Muscle of leg (tissue), 3 donors: ENCODE measurements at regions not wholly inside any gene's neighbourhood (a gene's known extent, or its start where the extent isn't known, plus 50 kb on each side); places are given as distances from the start of the nearest gene placed in this dataset.

ENCODE experiments used
- DNase-seq: peaks from one replicate; pipeline ENCODE4 v3.0.0; 2013
- H3K27ac ChIP-seq: one replicate; pipeline ENCODE4 v1.5.1; 2013; ENCODE audit warnings: mild to moderate bottlenecking, low read length, control low read depth
- H3K27me3 ChIP-seq: one replicate; pipeline ENCODE4 v1.6.1; 2013; ENCODE audit warnings: low read length; ENCODE audit not compliant: control insufficient read depth, insufficient read depth
- H3K36me3 ChIP-seq: one replicate; pipeline ENCODE4 v1.6.1; 2013; ENCODE audit warnings: low read length; ENCODE audit not compliant: control insufficient read depth, insufficient read depth
- H3K4me1 ChIP-seq: one replicate; pipeline ENCODE4 v1.6.1; 2013; ENCODE audit warnings: low read length; ENCODE audit not compliant: control insufficient read depth, insufficient read depth
- H3K4me3 ChIP-seq: one replicate; pipeline ENCODE4 v1.5.1; 2013; ENCODE audit warnings: low read length, control low read depth
- H3K9me3 ChIP-seq: replicated peaks from 2 replicates; pipeline ENCODE4 v1.6.1; 2013; ENCODE audit warnings: low read depth, low read length; ENCODE audit not compliant: control insufficient read depth
- WGBS: methylation state at CpG from one replicate; pipeline ENCODE4 v1.1.5; 2013; ENCODE audit warnings: missing lambda C conversion rate; ENCODE audit not compliant: insufficient coverage; 5-methylcytosine and 5-hydroxymethylcytosine counted together

GRCh38 chr16:77549876-77550275 lies 115.0 kb upstream of the ADAMTS18 start:
- Histone ChIP-seq H3K4me1 (no peaks in the 10 kb centered on the region), H3K27me3 (no peaks in the 10 kb centered on the region), H3K4me3 (no peak overlapping the region), H3K9me3 (no peaks in the 10 kb centered on the region), H3K36me3 (no peaks in the 10 kb centered on the region), H3K27ac (no peak overlapping the region)
- no peak for DNase-seq
- WGBS: 72% methylated on average over 4 of the region's 7 CpGs

- H3K4me1 ChIP-seq: no peaks in the 10 kb centered on the region
- no peaks in the 10 kb centered on the region for H3K9me3 ChIP-seq
- no peak overlapping the region for H3K27ac ChIP-seq
- WGBS: 71% methylated on average over 2 of the region's 2 CpGs
- H3K36me3 ChIP-seq: no peaks in the 10 kb centered on the region
- no peak for DNase-seq
- H3K4me3 ChIP-seq: no peak overlapping the region
- H3K27me3 ChIP-seq: no peaks in the 10 kb centered on the region
Measured at GRCh38 chr16:77551357-77551756, 116.5 kb upstream of the ADAMTS18 start.

DNA sequence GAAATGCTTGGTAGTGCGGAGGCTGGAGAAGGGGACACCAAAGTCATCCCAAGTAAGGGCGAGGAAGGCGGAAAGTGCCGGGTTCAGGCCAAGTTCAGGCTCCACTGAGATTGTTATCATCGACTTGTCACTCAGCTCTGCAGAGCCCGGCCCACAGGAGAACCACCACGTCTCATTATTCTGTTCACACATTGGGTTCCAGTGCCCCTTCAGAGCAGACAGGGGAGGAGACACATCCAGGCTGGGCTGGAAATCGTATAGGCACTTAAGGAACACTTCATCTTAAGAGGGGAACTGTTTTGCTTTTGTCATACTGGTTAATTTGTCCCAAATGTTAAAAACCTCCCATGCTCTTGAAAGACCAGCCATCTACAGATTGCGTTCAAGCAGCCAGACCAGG lies 118.3 kb upstream of the ADAMTS18 start:
- no peak for DNase-seq
- H3K27ac ChIP-seq: no peak overlapping the region
- 54% methylated on average over 8 of the region's 9 CpGs for whole genome bisulfite sequencing
- H3K4me1 ChIP-seq: no peaks in the 10 kb centered on the region
- H3K9me3 ChIP-seq: no peaks in the 10 kb centered on the region
- H3K4me3 ChIP-seq: no peak overlapping the region
- no peaks in the 10 kb centered on the region for H3K36me3 ChIP-seq
- no peaks in the 10 kb centered on the region for H3K27me3 ChIP-seq

GRCh38 chr16:77555126-77555525 lies 120.3 kb upstream of the ADAMTS18 start:
- Histone ChIP-seq H3K36me3 (no peaks in the 10 kb centered on the region), H3K27ac (no peak overlapping the region), H3K9me3 (no peaks in the 10 kb centered on the region), H3K27me3 (no peaks in the 10 kb centered on the region), H3K4me1 (no peaks in the 10 kb centered on the region), H3K4me3 (no peak overlapping the region)
- DNase-seq: no peak
- no CpG with 5 or more reads among the region's 1 CpG for WGBS

DNA sequence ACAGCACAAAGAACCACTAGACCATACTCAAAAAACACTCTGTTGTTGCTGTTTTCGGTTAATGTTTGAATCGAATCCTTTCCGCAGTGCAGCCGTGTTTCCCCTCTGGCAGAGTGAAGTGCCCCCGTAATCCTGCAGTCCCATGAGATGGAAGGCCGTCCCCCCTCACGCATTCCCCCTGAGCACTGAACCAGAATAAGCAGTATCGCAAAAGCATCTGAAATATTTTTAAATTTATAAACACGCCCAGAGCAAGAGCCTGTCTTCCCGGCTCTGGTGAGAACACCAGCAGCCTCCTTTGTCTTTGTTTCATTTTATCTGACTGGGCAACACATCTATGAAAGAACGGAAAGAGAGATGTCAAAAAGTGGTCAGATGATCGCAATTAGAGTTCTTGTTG lies 121.0 kb upstream of the ADAMTS18 start:
- DNase-seq: no peak

GRCh38 chr16:77556201-77556873 lies 121.5 kb upstream of the ADAMTS18 start:
- DNase-seq: no peak
- WGBS: 58% methylated on average over 9 of the region's 10 CpGs
- no peaks in the 10 kb centered on the region for H3K4me1 ChIP-seq
- H3K9me3 ChIP-seq: no peaks in the 10 kb centered on the region
- no peaks in the 10 kb centered on the region for H3K27me3 ChIP-seq
- H3K4me3 ChIP-seq: no peak overlapping the region
- no peak overlapping the region for H3K27ac ChIP-seq
- no peaks in the 10 kb centered on the region for H3K36me3 ChIP-seq

More for the DNA sequence above, 121.0 kb upstream of the ADAMTS18 start:
- Histone ChIP-seq H3K4me3 (no peak overlapping the region), H3K9me3 (no peaks in the 10 kb centered on the region), H3K27ac (no peak overlapping the region), H3K27me3 (no peaks in the 10 kb centered on the region), H3K4me1 (no peaks in the 10 kb centered on the region), H3K36me3 (no peaks in the 10 kb centered on the region)
- WGBS: 58% methylated on average over 9 of the region's 12 CpGs

GRCh38 chr16:77557385-77557784 lies 122.6 kb upstream of the ADAMTS18 start:
- H3K4me3 ChIP-seq: no peak overlapping the region
- no peaks in the 10 kb centered on the region for H3K27me3 ChIP-seq
- no peaks in the 10 kb centered on the region for H3K4me1 ChIP-seq
- WGBS: 83% methylated on average over 1 of the region's 2 CpGs
- no peak for DNase-seq
- H3K36me3 ChIP-seq: no peaks in the 10 kb centered on the region
- no peak overlapping the region for H3K27ac ChIP-seq
- H3K9me3 ChIP-seq: no peaks in the 10 kb centered on the region

- Histone ChIP-seq H3K27me3 (no peaks in the 10 kb centered on the region), H3K4me3 (no peak overlapping the region), H3K4me1 (no peaks in the 10 kb centered on the region), H3K27ac (no peak overlapping the region), H3K36me3 (no peaks in the 10 kb centered on the region), H3K9me3 (no peaks in the 10 kb centered on the region)
- WGBS: no CpG with 5 or more reads among the region's 2 CpGs
- no peak for DNase-seq
Measured at GRCh38 chr16:77558786-77559185, 124.0 kb upstream of the ADAMTS18 start.

- Histone ChIP-seq H3K4me3 (no peak overlapping the region), H3K9me3 (no peaks in the 10 kb centered on the region)
Measured at GRCh38 chr16:77562497-77562896, 127.7 kb upstream of the ADAMTS18 start.

DNA sequence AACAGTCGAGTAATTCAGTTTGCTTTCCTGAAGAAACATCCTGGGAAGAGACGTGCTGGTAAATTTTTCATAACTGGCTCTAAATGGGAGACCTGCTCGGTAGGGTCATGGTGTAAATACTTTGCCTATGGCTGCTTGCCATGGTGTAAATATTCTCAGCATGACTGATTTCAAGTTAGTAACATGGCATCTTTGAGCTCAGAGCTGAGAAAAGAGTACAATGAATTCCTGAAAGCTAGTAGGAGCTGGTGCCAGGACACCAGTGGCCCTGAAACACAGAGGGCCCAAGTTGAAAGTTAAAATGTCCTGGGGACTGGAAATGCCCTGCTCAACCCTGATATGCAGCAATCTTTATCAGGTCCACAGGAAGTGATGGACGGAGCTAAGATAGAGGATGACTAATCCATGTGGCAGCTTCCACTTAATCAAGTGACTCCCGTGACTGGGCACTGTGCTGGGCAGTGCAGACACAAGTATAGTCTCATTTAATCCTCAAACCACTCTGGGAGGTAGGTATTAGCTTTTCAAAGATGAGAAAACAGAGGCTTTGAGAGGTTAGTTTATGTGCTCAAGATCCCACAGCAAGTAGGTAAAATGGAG lies 130.1 kb upstream of the ADAMTS18 start:
- Histone ChIP-seq H3K4me1 (no peaks in the 10 kb centered on the region), H3K36me3 (no peaks in the 10 kb centered on the region), H3K27ac (no peak overlapping the region), H3K27me3 (no peaks in the 10 kb centered on the region), H3K9me3 (no peaks in the 10 kb centered on the region), H3K4me3 (no peak overlapping the region)
- no peak for DNase-seq
- 59% methylated on average over 3 of the region's 5 CpGs for WGBS

More at GRCh38 chr16:77562497-77562896, 127.7 kb upstream of the ADAMTS18 start:
- Histone ChIP-seq H3K4me1 (no peaks in the 10 kb centered on the region), H3K27ac (no peak overlapping the region), H3K36me3 (no peaks in the 10 kb centered on the region), H3K27me3 (no peaks in the 10 kb centered on the region)
- no peak for DNase-seq

- H3K27me3 ChIP-seq: no peaks in the 10 kb centered on the region
- no peaks in the 10 kb centered on the region for H3K9me3 ChIP-seq
- whole genome bisulfite sequencing: 50% methylated on average over 1 of the region's 5 CpGs
- no peaks in the 10 kb centered on the region for H3K36me3 ChIP-seq
- H3K4me3 ChIP-seq: no peak overlapping the region
- no peak overlapping the region for H3K27ac ChIP-seq
- no peak for DNase-seq
- no peaks in the 10 kb centered on the region for H3K4me1 ChIP-seq
Measured at GRCh38 chr16:77569406-77569805, 134.6 kb upstream of the ADAMTS18 start.
